NCI-H82 treated with DMSO at 0.1 percent for 48 hours (cell line): ENCODE measurements at regions not wholly inside any gene's neighbourhood (a gene's known extent, or its start where the extent isn't known, plus 50 kb on each side); places are given as distances from the start of the nearest gene placed in this dataset.

Experiments used
- DNase-seq: peaks from one replicate; lab custom pipeline; 2025; ENCODE audit not compliant: unreplicated experiment; lab: John Stamatoyannopoulos, UW

GRCh38 chr17:65446043-65446442 lies 115.4 kb downstream of the AXIN2 start:
- DNase-seq: no peak

GRCh38 chr17:65444049-65444448 lies 117.4 kb downstream of the AXIN2 start:
- DNase-seq: no peak

GRCh38 chr17:65442691-65443090 lies 118.8 kb downstream of the AXIN2 start:
- DNase-seq: no peak

GRCh38 chr17:65442250-65442649 lies 119.2 kb downstream of the AXIN2 start:
- no peak for DNase-seq

- DNase-seq: no peak
Observed at GRCh38 chr17:65441053-65441605, 120.3 kb downstream of the AXIN2 start.

GRCh38 chr17:65438708-65439294 lies 122.6 kb downstream of the AXIN2 start:
- DNase-seq: no peak

GRCh38 chr17:65438173-65438572 lies 123.3 kb downstream of the AXIN2 start:
- DNase-seq: no peak

GRCh38 chr17:65436871-65437270 lies 124.6 kb downstream of the AXIN2 start:
- DNase-seq: no peak

- DNase-seq: no peak
Observed at GRCh38 chr17:65434878-65435277, 126.6 kb downstream of the AXIN2 start.

- no peak for DNase-seq
Observed at GRCh38 chr17:65434251-65434650, 127.2 kb downstream of the AXIN2 start.

- DNase-seq: no peak
Observed at GRCh38 chr17:65433592-65433991, 127.9 kb downstream of the AXIN2 start.

- no peak for DNase-seq
Observed at GRCh38 chr17:65433157-65433556, 128.3 kb downstream of the AXIN2 start.

GRCh38 chr17:65431116-65431515 lies 130.3 kb downstream of the AXIN2 start:
- DNase-seq: no peak

- DNase-seq: no peak
Observed at GRCh38 chr17:65430209-65430833, 131.1 kb downstream of the AXIN2 start.

GRCh38 chr17:65423346-65424140 lies 137.9 kb downstream of the AXIN2 start:
- no peak for DNase-seq

GRCh38 chr17:65418622-65419021 lies 142.8 kb downstream of the AXIN2 start:
- no peak for DNase-seq

GRCh38 chr17:65417406-65418221 lies 143.8 kb downstream of the AXIN2 start:
- no peak for DNase-seq

GRCh38 chr17:65415991-65416390 lies 145.5 kb downstream of the AXIN2 start:
- no peak for DNase-seq

GRCh38 chr17:65413390-65413789 lies 148.1 kb downstream of the AXIN2 start:
- no peak for DNase-seq

- no peak for DNase-seq
Observed at GRCh38 chr17:65409381-65409780, 152.1 kb downstream of the AXIN2 start.

GRCh38 chr17:65408050-65408449 lies 153.4 kb downstream of the AXIN2 start:
- DNase-seq: no peak
